ENCODE measurements at regions not wholly inside any gene's neighbourhood (a gene's known extent, or its start where the extent isn't known, plus 50 kb on each side); places are given as distances from the start of the nearest gene placed in this dataset.

DNA sequence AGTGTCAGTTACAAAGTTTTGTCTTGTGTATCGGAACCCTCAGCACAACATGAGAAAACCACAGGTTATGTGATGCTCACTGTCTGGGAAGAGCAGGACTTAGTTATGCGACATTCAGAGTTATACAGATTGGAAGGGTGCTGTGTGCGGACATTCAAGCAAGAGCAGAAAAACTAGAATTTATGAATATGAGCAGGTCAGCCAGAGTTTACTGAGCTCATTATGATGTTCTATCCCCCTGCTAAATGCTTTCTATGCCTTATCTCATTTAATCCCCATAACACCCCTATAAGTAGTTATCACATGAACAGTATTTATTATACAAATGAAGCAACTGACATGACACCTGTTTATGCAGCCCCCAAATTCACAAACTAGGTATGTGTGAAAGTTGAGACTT is 1083.2 kb downstream of the FLRT2 start:
- H3K27ac ChIP-seq (ENCODE audit: low read depth in 1 of 2, low read length in 1 of 2): no peak overlapping the region
- no peaks in the 10 kb centered on the region for H3K4me1 ChIP-seq (ENCODE audit: control insufficient read depth in 2 of 2, insufficient read depth in 2 of 2, low read length in 2 of 2)
- no peak for DNase-seq (ENCODE audit: low read depth in 6 of 9, low spot score in 9 of 9)
- no peaks in the 10 kb centered on the region for H3K27me3 ChIP-seq (ENCODE audit: control insufficient read depth in 2 of 2, insufficient read depth in 1 of 2, low read length in 1 of 2)
- no peaks in the 10 kb centered on the region for H3K36me3 ChIP-seq (ENCODE audit: control insufficient read depth in 2 of 2, insufficient read depth in 2 of 2, low read length in 1 of 2)
- WGBS: 96% methylated on average over 3 of the region's 3 CpGs
- no peak overlapping the region for H3K4me3 ChIP-seq (ENCODE audit: low read length in 2 of 2)
- no peaks in the 10 kb centered on the region for H3K9me3 ChIP-seq (ENCODE audit: control insufficient read depth in 2 of 2, insufficient read depth in 1 of 2, low read length in 1 of 2)

DNA sequence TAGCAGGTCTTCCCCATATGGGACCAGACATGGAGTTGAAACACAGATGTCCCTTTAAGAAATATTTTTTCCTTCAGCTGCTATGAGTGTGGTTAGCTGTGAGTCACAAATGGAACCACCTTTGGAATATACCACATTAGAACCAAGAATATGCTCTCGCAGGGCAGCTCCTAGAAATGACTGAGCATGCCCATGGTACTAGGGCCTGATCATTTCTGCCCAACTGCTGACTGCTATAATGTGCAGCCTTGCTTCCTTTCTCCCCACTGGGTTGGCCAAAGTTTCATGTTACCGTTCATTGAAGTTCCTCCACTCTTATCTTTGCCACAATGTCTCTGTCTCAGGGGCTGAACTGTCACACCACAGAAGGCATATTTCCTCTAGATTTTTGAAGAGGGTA is 1074.6 kb downstream of the FLRT2 start:
- Histone ChIP-seq H3K36me3 (ENCODE audit: control insufficient read depth in 2 of 2, insufficient read depth in 2 of 2, low read length in 1 of 2) (no peaks in the 10 kb centered on the region), H3K9me3 (ENCODE audit: control insufficient read depth in 2 of 2, insufficient read depth in 1 of 2, low read length in 1 of 2) (no peaks in the 10 kb centered on the region), H3K27ac (ENCODE audit: low read depth in 1 of 2, low read length in 1 of 2) (no peak overlapping the region), H3K27me3 (ENCODE audit: control insufficient read depth in 2 of 2, insufficient read depth in 1 of 2, low read length in 1 of 2) (no peaks in the 10 kb centered on the region), H3K4me3 (ENCODE audit: low read length in 2 of 2) (no peak overlapping the region), H3K4me1 (ENCODE audit: control insufficient read depth in 2 of 2, insufficient read depth in 2 of 2, low read length in 2 of 2) (no peaks in the 10 kb centered on the region)
- DNase-seq (ENCODE audit: low read depth in 6 of 9, low spot score in 9 of 9): no peak
- WGBS: 87% methylated on average over 2 of the region's 2 CpGs

DNA sequence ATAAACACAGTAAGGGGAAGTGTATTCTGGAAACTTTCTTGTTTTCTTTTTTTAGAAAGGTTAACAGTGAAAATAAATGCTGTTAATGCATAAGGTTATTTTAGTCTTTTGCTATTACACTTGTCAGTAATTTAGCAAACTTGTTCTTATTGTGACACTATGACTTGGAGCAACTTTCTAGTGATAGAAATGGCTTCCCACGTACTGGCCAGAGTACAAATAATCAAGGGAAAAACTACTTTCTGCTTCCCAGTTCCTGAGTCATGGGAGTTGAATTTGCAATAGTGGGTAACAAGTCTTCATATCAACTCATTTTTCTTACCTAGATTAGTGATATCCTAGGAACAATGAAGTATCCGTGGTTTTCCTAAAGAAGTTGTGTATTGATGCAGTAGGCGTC is 1072.3 kb downstream of the FLRT2 start:
- H3K4me3 ChIP-seq (ENCODE audit: low read length in 2 of 2): no peak overlapping the region
- no peaks in the 10 kb centered on the region for H3K4me1 ChIP-seq (ENCODE audit: control insufficient read depth in 2 of 2, insufficient read depth in 2 of 2, low read length in 2 of 2)
- DNase-seq (ENCODE audit: low read depth in 6 of 9, low spot score in 9 of 9): no peak
- no peaks in the 10 kb centered on the region for H3K9me3 ChIP-seq (ENCODE audit: control insufficient read depth in 2 of 2, insufficient read depth in 1 of 2, low read length in 1 of 2)
- H3K27me3 ChIP-seq (ENCODE audit: control insufficient read depth in 2 of 2, insufficient read depth in 1 of 2, low read length in 1 of 2): no peaks in the 10 kb centered on the region
- 92% methylated on average over 3 of the region's 3 CpGs for WGBS
- no peak overlapping the region for H3K27ac ChIP-seq (ENCODE audit: low read depth in 1 of 2, low read length in 1 of 2)
- no peaks in the 10 kb centered on the region for H3K36me3 ChIP-seq (ENCODE audit: control insufficient read depth in 2 of 2, insufficient read depth in 2 of 2, low read length in 1 of 2)

DNA sequence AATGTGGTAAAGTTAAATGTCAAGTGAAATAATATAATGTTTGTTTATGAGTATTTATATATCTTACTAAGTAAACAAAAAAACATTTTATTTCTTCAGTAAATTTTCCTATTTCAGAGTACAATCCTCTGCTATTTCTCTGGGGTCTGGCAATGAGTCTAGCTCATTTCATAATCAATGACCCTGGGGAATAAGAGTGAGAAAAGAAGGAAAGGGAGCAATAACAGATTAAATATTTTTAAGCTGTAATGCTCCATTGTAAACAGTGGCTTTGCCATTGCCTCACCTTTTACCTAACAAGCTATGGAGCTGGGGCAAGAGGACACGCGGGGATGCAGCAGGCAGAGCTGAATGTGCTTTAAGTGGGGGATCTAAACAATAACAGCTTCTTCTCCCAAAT is 1071.9 kb downstream of the FLRT2 start:
- WGBS: 94% methylated on average over 2 of the region's 2 CpGs
- Histone ChIP-seq H3K4me3 (ENCODE audit: low read length in 2 of 2) (no peak overlapping the region), H3K27me3 (ENCODE audit: control insufficient read depth in 2 of 2, insufficient read depth in 1 of 2, low read length in 1 of 2) (no peaks in the 10 kb centered on the region), H3K4me1 (ENCODE audit: control insufficient read depth in 2 of 2, insufficient read depth in 2 of 2, low read length in 2 of 2) (no peaks in the 10 kb centered on the region), H3K27ac (ENCODE audit: low read depth in 1 of 2, low read length in 1 of 2) (no peak overlapping the region), H3K9me3 (ENCODE audit: control insufficient read depth in 2 of 2, insufficient read depth in 1 of 2, low read length in 1 of 2) (no peaks in the 10 kb centered on the region), H3K36me3 (ENCODE audit: control insufficient read depth in 2 of 2, insufficient read depth in 2 of 2, low read length in 1 of 2) (no peaks in the 10 kb centered on the region)
- DNase-seq (ENCODE audit: low read depth in 6 of 9, low spot score in 9 of 9): no peak

GRCh38 chr14:86597279-86597678 is 1067.3 kb downstream of the FLRT2 start:
- Histone ChIP-seq H3K4me3 (ENCODE audit: low read length in 2 of 2) (no peak overlapping the region), H3K4me1 (ENCODE audit: control insufficient read depth in 2 of 2, insufficient read depth in 2 of 2, low read length in 2 of 2) (no peaks in the 10 kb centered on the region), H3K9me3 (ENCODE audit: control insufficient read depth in 2 of 2, insufficient read depth in 1 of 2, low read length in 1 of 2) (no peaks in the 10 kb centered on the region), H3K27me3 (ENCODE audit: control insufficient read depth in 2 of 2, insufficient read depth in 1 of 2, low read length in 1 of 2) (no peaks in the 10 kb centered on the region), H3K27ac (ENCODE audit: low read depth in 1 of 2, low read length in 1 of 2) (no peak overlapping the region), H3K36me3 (ENCODE audit: control insufficient read depth in 2 of 2, insufficient read depth in 2 of 2, low read length in 1 of 2) (no peaks in the 10 kb centered on the region)
- DNase-seq (ENCODE audit: low read depth in 6 of 9, low spot score in 9 of 9): no peak
- 91% methylated on average over 4 of the region's 4 CpGs for WGBS

- H3K4me3 ChIP-seq (ENCODE audit: low read length in 2 of 2): no peak overlapping the region
- 90% methylated on average over 5 of the region's 5 CpGs for WGBS
- no peak for DNase-seq (ENCODE audit: low read depth in 6 of 9, low spot score in 9 of 9)
Observed at GRCh38 chr14:86596024-86596423, 1066.1 kb downstream of the FLRT2 start.

DNA sequence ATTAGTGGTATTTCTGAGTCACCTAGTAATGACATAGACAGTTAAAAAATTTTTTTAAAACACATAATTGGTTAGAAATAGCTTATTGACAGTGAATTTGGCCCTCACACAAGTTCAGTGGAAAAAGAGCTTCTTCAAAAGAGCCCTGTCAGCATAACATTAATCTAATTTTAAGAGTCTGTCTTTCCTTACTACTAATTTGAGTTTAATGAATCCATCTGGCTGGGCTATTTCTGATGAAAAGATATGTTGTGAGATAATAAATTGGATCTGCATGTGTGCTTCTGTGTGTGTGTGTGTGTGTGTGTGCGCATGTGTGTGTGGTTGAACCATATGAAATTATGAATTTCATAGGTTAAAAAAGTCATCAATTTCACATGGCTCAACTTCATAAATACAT is 1045.2 kb downstream of the FLRT2 start:
- Histone ChIP-seq H3K4me3 (ENCODE audit: low read length in 2 of 2) (no peak overlapping the region), H3K27ac (ENCODE audit: low read depth in 1 of 2, low read length in 1 of 2) (no peak overlapping the region), H3K9me3 (ENCODE audit: control insufficient read depth in 2 of 2, insufficient read depth in 1 of 2, low read length in 1 of 2) (peaks cover 0 to 4% of the 10 kb centered on the region in 2 donors), H3K36me3 (ENCODE audit: control insufficient read depth in 2 of 2, insufficient read depth in 2 of 2, low read length in 1 of 2) (no peaks in the 10 kb centered on the region), H3K27me3 (ENCODE audit: control insufficient read depth in 2 of 2, insufficient read depth in 1 of 2, low read length in 1 of 2) (no peaks in the 10 kb centered on the region), H3K4me1 (ENCODE audit: control insufficient read depth in 2 of 2, insufficient read depth in 2 of 2, low read length in 2 of 2) (no peaks in the 10 kb centered on the region)
- no peak for DNase-seq (ENCODE audit: low read depth in 6 of 9, low spot score in 9 of 9)
- 96% methylated on average over 1 of the region's 1 CpG for WGBS

More at GRCh38 chr14:86596024-86596423, 1066.1 kb downstream of the FLRT2 start:
- Histone ChIP-seq H3K9me3 (ENCODE audit: control insufficient read depth in 2 of 2, insufficient read depth in 1 of 2, low read length in 1 of 2) (no peaks in the 10 kb centered on the region), H3K36me3 (ENCODE audit: control insufficient read depth in 2 of 2, insufficient read depth in 2 of 2, low read length in 1 of 2) (no peaks in the 10 kb centered on the region), H3K4me1 (ENCODE audit: control insufficient read depth in 2 of 2, insufficient read depth in 2 of 2, low read length in 2 of 2) (no peaks in the 10 kb centered on the region), H3K27me3 (ENCODE audit: control insufficient read depth in 2 of 2, insufficient read depth in 1 of 2, low read length in 1 of 2) (no peaks in the 10 kb centered on the region), H3K27ac (ENCODE audit: low read depth in 1 of 2, low read length in 1 of 2) (no peak overlapping the region)

- 93% methylated on average over 1 of the region's 1 CpG for WGBS
- Histone ChIP-seq H3K4me3 (ENCODE audit: low read length in 2 of 2) (no peak overlapping the region), H3K27me3 (ENCODE audit: control insufficient read depth in 2 of 2, insufficient read depth in 1 of 2, low read length in 1 of 2) (no peaks in the 10 kb centered on the region), H3K27ac (ENCODE audit: low read depth in 1 of 2, low read length in 1 of 2) (no peak overlapping the region), H3K36me3 (ENCODE audit: control insufficient read depth in 2 of 2, insufficient read depth in 2 of 2, low read length in 1 of 2) (no peaks in the 10 kb centered on the region), H3K9me3 (ENCODE audit: control insufficient read depth in 2 of 2, insufficient read depth in 1 of 2, low read length in 1 of 2) (peaks cover 0 to 4% of the 10 kb centered on the region in 2 donors), H3K4me1 (ENCODE audit: control insufficient read depth in 2 of 2, insufficient read depth in 2 of 2, low read length in 2 of 2) (no peaks in the 10 kb centered on the region)
- DNase-seq (ENCODE audit: low read depth in 6 of 9, low spot score in 9 of 9): no peak
Observed at GRCh38 chr14:86574778-86575129, 1044.8 kb downstream of the FLRT2 start.

DNA sequence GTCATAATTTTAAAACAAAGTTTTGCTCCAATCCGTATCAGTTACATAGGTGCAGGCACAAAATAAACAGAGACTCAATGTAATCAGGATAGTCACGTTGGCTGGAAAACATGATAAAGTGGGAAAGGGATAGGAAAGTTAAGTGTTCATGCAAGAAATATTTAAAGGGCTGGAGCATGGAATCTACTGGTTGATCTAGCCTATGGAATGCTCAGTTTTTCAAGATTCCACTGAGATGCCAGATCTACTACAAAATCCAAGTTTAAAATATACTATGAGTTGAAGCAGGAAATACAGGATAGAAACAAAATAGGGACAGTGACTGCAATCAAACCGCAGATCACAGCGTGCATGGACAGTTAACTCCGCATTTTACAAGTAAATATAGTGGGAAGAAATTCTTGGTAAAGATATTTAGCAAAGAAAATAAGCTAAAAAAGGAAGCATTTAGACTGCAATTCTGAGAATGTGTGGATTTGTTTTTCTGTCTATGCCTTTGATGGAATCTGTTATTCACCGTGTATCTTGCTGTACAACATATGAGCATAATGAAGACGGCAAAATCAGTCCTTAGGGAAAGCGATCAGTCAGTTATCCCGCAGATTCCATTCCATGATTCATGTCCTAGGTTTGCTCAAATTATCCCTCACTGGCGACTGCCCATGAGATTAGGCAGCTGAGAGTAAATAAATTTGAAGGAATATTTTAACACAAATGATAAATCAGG is 1044.3 kb downstream of the FLRT2 start:
- no peak overlapping the region for H3K27ac ChIP-seq (ENCODE audit: low read depth in 1 of 2, low read length in 1 of 2)
- 95% methylated on average over 10 of the region's 10 CpGs for WGBS
- H3K36me3 ChIP-seq (ENCODE audit: control insufficient read depth in 2 of 2, insufficient read depth in 2 of 2, low read length in 1 of 2): no peaks in the 10 kb centered on the region
- no peak overlapping the region for H3K4me3 ChIP-seq (ENCODE audit: low read length in 2 of 2)
- H3K27me3 ChIP-seq (ENCODE audit: control insufficient read depth in 2 of 2, insufficient read depth in 1 of 2, low read length in 1 of 2): no peaks in the 10 kb centered on the region
- H3K9me3 ChIP-seq (ENCODE audit: control insufficient read depth in 2 of 2, insufficient read depth in 1 of 2, low read length in 1 of 2): peaks cover 0 to 4% of the 10 kb centered on the region in 2 donors
- DNase-seq (ENCODE audit: low read depth in 6 of 9, low spot score in 9 of 9): no peak
- no peaks in the 10 kb centered on the region for H3K4me1 ChIP-seq (ENCODE audit: control insufficient read depth in 2 of 2, insufficient read depth in 2 of 2, low read length in 2 of 2)

All from thymus (tissue), 11 donors.